H1 (cell line): ENCODE measurements at regions not wholly inside any gene's neighbourhood (a gene's known extent, or its start where the extent isn't known, plus 50 kb on each side); places are given as distances from the start of the nearest gene placed in this dataset.

Source experiments
- ATF2 ChIP-seq: IDR thresholded peaks from 2 replicates; pipeline ENCODE4 v1.6.1; 2012; ENCODE audit warnings: low read length, inconsistent platforms
- CHD2 ChIP-seq: IDR thresholded peaks from 2 replicates; pipeline ENCODE4 v1.6.1; 2012; ENCODE audit warnings: low read length, improper control_type of control experiment
- CTCF ChIP-seq, 3 experiments: IDR thresholded peaks; 1 replicate in 2 of 3; 2 replicates in 1 of 3; pipeline versions ENCODE4 v1.5.1 to v1.6.1; 2011; ENCODE audit warnings: low read length in 3 of 3, mild to moderate bottlenecking in 3 of 3, inconsistent platforms in 2 of 3, low read depth in 1 of 3, moderate library complexity in 1 of 3; ENCODE audit not compliant: insufficient read depth in 1 of 3; ENCODE audit errors: control extremely low read depth in 1 of 3
- EZH2 ChIP-seq: fragments of 200-600 bp; sonication (generic); IDR thresholded peaks from 2 replicates; pipeline ENCODE4 v1.7.1; 2012; ENCODE audit warnings: low read depth, mild to moderate bottlenecking, moderate library complexity, low read length, inconsistent platforms; ENCODE audit not compliant: severe bottlenecking
- FOSL1 ChIP-seq: IDR thresholded peaks from 2 replicates; pipeline ENCODE4 v1.6.1; 2011; ENCODE audit warnings: mild to moderate bottlenecking, low read depth, low read length, moderate library complexity; ENCODE audit not compliant: insufficient read depth
- GABPA ChIP-seq: IDR thresholded peaks from 2 replicates; pipeline ENCODE4 v1.6.1; 2011; ENCODE audit warnings: mild to moderate bottlenecking, low read length, moderate library complexity, borderline replicate concordance; ENCODE audit not compliant: insufficient read depth
- GTF2F1 ChIP-seq: IDR thresholded peaks from 2 replicates; pipeline ENCODE4 v1.6.1; 2012; ENCODE audit warnings: low read depth, low read length, improper control_type of control experiment, borderline replicate concordance
- JUN ChIP-seq: IDR thresholded peaks from 2 replicates; pipeline ENCODE4 v1.6.1; 2011; ENCODE audit warnings: low read depth, mild to moderate bottlenecking, improper control_type of control experiment, low read length
- POLR2A ChIP-seq, 2 experiments: IDR thresholded peaks; 1 replicate in 1 of 2; 2 replicates in 1 of 2; pipeline ENCODE4 v1.6.1; 2011; ENCODE audit warnings: low read depth in 2 of 2, low read length in 2 of 2, mild to moderate bottlenecking in 2 of 2; ENCODE audit errors: control extremely low read depth in 1 of 2
- SP1 ChIP-seq: IDR thresholded peaks from 2 replicates; pipeline ENCODE4 v1.6.1; 2011; ENCODE audit warnings: low read depth, low read length
- TAF7 ChIP-seq: optimal IDR thresholded peaks from 2 replicates; pipeline ENCODE3; 2011; ENCODE audit warnings: low read depth, mild to moderate bottlenecking, inconsistent platforms, low read length, moderate library complexity, borderline replicate concordance
- TBP ChIP-seq: IDR thresholded peaks from 2 replicates; pipeline ENCODE4 v1.6.1; 2011; ENCODE audit warnings: low read depth, low read length, improper control_type of control experiment
- USF2 ChIP-seq: IDR thresholded peaks from 2 replicates; pipeline ENCODE4 v1.6.1; 2011; ENCODE audit warnings: low read length, improper control_type of control experiment
- ZNF274 ChIP-seq: IDR thresholded peaks from 2 replicates; pipeline ENCODE4 v1.7.0; 2012; ENCODE audit warnings: low read length, borderline replicate concordance; ENCODE audit errors: extremely low read depth

GRCh38 chr13:34145061-34145460 is 327.1 kb downstream of the RFC3 start:
- TF ChIP-seq POLR2A (IDR thresholded peaks at IDR 0.05; ENCODE audit: control extremely low read depth in 1 of 2, low read depth in 2 of 2, low read length in 2 of 2) (no peak), GABPA (no peak), CHD2 (no peak), TAF7 (no peak), CTCF (IDR thresholded peaks at IDR 0.05; ENCODE audit: control extremely low read depth in 1 of 3, insufficient read depth in 1 of 3, low read depth in 1 of 3, low read length in 3 of 3) (no peak), ATF2 (no peak), USF2 (no peak), FOSL1 (no peak), EZH2 (no peak), SP1 (no peak), JUN (no peak), ZNF274 (no peak), TBP (no peak), GTF2F1 (no peak)
